ENCODE measurements at regions not wholly inside any gene's neighbourhood (a gene's known extent, or its start where the extent isn't known, plus 50 kb on each side); places are given as distances from the start of the nearest gene placed in this dataset.

GRCh38 chr13:74061926-74062595, 72.1 kb downstream of the KLF12 start:
- Histone ChIP-seq H3K4me1 (ENCODE audit: control insufficient read depth, insufficient read depth, low read length, poor library complexity, severe bottlenecking) (peaks cover 35% of the 10 kb centered on the region), H3K27ac (ENCODE audit: insufficient read depth, low read length, poor library complexity, severe bottlenecking) (peak overlapping the region; percentile 66), H3K9me3 (ENCODE audit: control insufficient read depth in 2 of 2, low read length in 2 of 2) (no peaks in the 10 kb centered on the region), H3K27me3 (ENCODE audit: control insufficient read depth, insufficient read depth, low read length) (no peaks in the 10 kb centered on the region), H3K4me3 (ENCODE audit: low read depth, low read length) (peak overlapping the region; percentile 73), H3K36me3 (ENCODE audit: control insufficient read depth, insufficient read depth, low read length) (no peaks in the 10 kb centered on the region)
- ATAC-seq (ENCODE audit: low read depth in 2 of 2) (peak; percentile 78 to 82), DNase-seq (peak in 2 of 3 donors; percentile 65 to 76)
- Mint-ChIP-seq H3K36me3 (peaks cover 7% of the 10 kb centered on the region), H3K9me3 (no peaks in the 10 kb centered on the region), H3K4me1 (peaks cover 34 to 84% (median 79%) of the 10 kb centered on the region in 4 donors), H3K27ac (peak overlapping the region; percentile 28 to 99 (median 85)), H3K4me3 (peak overlapping the region; percentile 51 to 85 (median 72)), H3K27me3 (no peaks in the 10 kb centered on the region)

GRCh38 chr13:74056801-74057542, 77.2 kb downstream of the KLF12 start:
- Mint-ChIP-seq H3K27me3 (no peaks in the 10 kb centered on the region), H3K27ac (peak overlapping the region in 1 of 3 donors; percentile 60), H3K4me1 (peaks cover 28 to 90% (median 73%) of the 10 kb centered on the region in 4 donors), H3K4me3 (peak overlapping the region in 1 of 4 donors; percentile 17), H3K36me3 (peaks cover 15% of the 10 kb centered on the region), H3K9me3 (no peaks in the 10 kb centered on the region)
- no peak for ATAC-seq (ENCODE audit: low read depth in 2 of 2)
- no peaks in the 10 kb centered on the region for H3K36me3 ChIP-seq (ENCODE audit: control insufficient read depth, insufficient read depth, low read length)
- no peak overlapping the region for H3K27ac ChIP-seq (ENCODE audit: insufficient read depth, low read length, poor library complexity, severe bottlenecking)
- no peak overlapping the region for H3K4me3 ChIP-seq (ENCODE audit: low read depth, low read length)
- DNase-seq = no peak
- H3K9me3 ChIP-seq (ENCODE audit: control insufficient read depth in 2 of 2, low read length in 2 of 2) = no peaks in the 10 kb centered on the region
- H3K27me3 ChIP-seq (ENCODE audit: control insufficient read depth, insufficient read depth, low read length) = no peaks in the 10 kb centered on the region
- H3K4me1 ChIP-seq (ENCODE audit: control insufficient read depth, insufficient read depth, low read length, poor library complexity, severe bottlenecking) = peaks cover 20% of the 10 kb centered on the region

- Histone ChIP-seq H3K27me3 (ENCODE audit: control insufficient read depth, insufficient read depth, low read length) (no peaks in the 10 kb centered on the region), H3K9me3 (ENCODE audit: control insufficient read depth in 2 of 2, low read length in 2 of 2) (no peaks in the 10 kb centered on the region), H3K27ac (ENCODE audit: insufficient read depth, low read length, poor library complexity, severe bottlenecking) (no peak overlapping the region), H3K4me3 (ENCODE audit: low read depth, low read length) (no peak overlapping the region), H3K4me1 (ENCODE audit: control insufficient read depth, insufficient read depth, low read length, poor library complexity, severe bottlenecking) (peaks cover 10% of the 10 kb centered on the region), H3K36me3 (ENCODE audit: control insufficient read depth, insufficient read depth, low read length) (peaks cover 2% of the 10 kb centered on the region)
- H3K27ac Mint-ChIP-seq = no peak overlapping the region
- no peak overlapping the region for H3K4me3 Mint-ChIP-seq
- peaks cover 45 to 94% (median 81%) of the 10 kb centered on the region in 4 donors for H3K4me1 Mint-ChIP-seq
- H3K36me3 Mint-ChIP-seq = peaks cover 25% of the 10 kb centered on the region
- H3K9me3 Mint-ChIP-seq = no peaks in the 10 kb centered on the region
- DNase-seq (no peak), ATAC-seq (ENCODE audit: low read depth in 2 of 2) (no peak)
- no peaks in the 10 kb centered on the region for H3K27me3 Mint-ChIP-seq
Observed at GRCh38 chr13:74052402-74052928, 81.7 kb downstream of the KLF12 start.

GRCh38 chr13:74048756-74049155, 85.4 kb downstream of the KLF12 start:
- Histone ChIP-seq H3K4me3 (ENCODE audit: low read depth, low read length) (no peak overlapping the region), H3K36me3 (ENCODE audit: control insufficient read depth, insufficient read depth, low read length) (peaks cover 2% of the 10 kb centered on the region), H3K4me1 (ENCODE audit: control insufficient read depth, insufficient read depth, low read length, poor library complexity, severe bottlenecking) (peaks cover 3% of the 10 kb centered on the region), H3K9me3 (ENCODE audit: control insufficient read depth in 2 of 2, low read length in 2 of 2) (no peaks in the 10 kb centered on the region), H3K27me3 (ENCODE audit: control insufficient read depth, insufficient read depth, low read length) (no peaks in the 10 kb centered on the region), H3K27ac (ENCODE audit: insufficient read depth, low read length, poor library complexity, severe bottlenecking) (no peak overlapping the region)
- Mint-ChIP-seq H3K4me1 (peaks cover 38 to 77% (median 59%) of the 10 kb centered on the region in 4 donors), H3K27me3 (no peaks in the 10 kb centered on the region), H3K9me3 (no peaks in the 10 kb centered on the region), H3K4me3 (no peak overlapping the region), H3K36me3 (peaks cover 38% of the 10 kb centered on the region), H3K27ac (no peak overlapping the region)
- ATAC-seq (ENCODE audit: low read depth in 2 of 2) = no peak
- DNase-seq = no peak

- Histone ChIP-seq H3K36me3 (ENCODE audit: control insufficient read depth, insufficient read depth, low read length) (peaks cover 2% of the 10 kb centered on the region), H3K4me1 (ENCODE audit: control insufficient read depth, insufficient read depth, low read length, poor library complexity, severe bottlenecking) (peaks cover 3% of the 10 kb centered on the region), H3K27me3 (ENCODE audit: control insufficient read depth, insufficient read depth, low read length) (no peaks in the 10 kb centered on the region), H3K4me3 (ENCODE audit: low read depth, low read length) (no peak overlapping the region), H3K27ac (ENCODE audit: insufficient read depth, low read length, poor library complexity, severe bottlenecking) (no peak overlapping the region), H3K9me3 (ENCODE audit: control insufficient read depth in 2 of 2, low read length in 2 of 2) (no peaks in the 10 kb centered on the region)
- Mint-ChIP-seq H3K4me3 (no peak overlapping the region), H3K27ac (peak overlapping the region in 1 of 3 donors; percentile 50), H3K27me3 (no peaks in the 10 kb centered on the region), H3K9me3 (no peaks in the 10 kb centered on the region), H3K36me3 (peaks cover 38% of the 10 kb centered on the region), H3K4me1 (peaks cover 32 to 78% (median 63%) of the 10 kb centered on the region in 4 donors)
- no peak for DNase-seq
- no peak for ATAC-seq (ENCODE audit: low read depth in 2 of 2)
Observed at GRCh38 chr13:74047931-74048600, 86.1 kb downstream of the KLF12 start.

- peaks cover 5% of the 10 kb centered on the region for H3K4me1 ChIP-seq (ENCODE audit: control insufficient read depth, insufficient read depth, low read length, poor library complexity, severe bottlenecking)
Observed at GRCh38 chr13:74046431-74046830, 87.8 kb downstream of the KLF12 start.

GRCh38 chr13:74045583-74045982, 88.6 kb downstream of the KLF12 start:
- no peaks in the 10 kb centered on the region for H3K27me3 Mint-ChIP-seq
- H3K4me3 Mint-ChIP-seq = no peak overlapping the region
- ATAC-seq (ENCODE audit: low read depth in 2 of 2) (no peak), DNase-seq (no peak)
- Histone ChIP-seq H3K4me3 (ENCODE audit: low read depth, low read length) (no peak overlapping the region), H3K4me1 (ENCODE audit: control insufficient read depth, insufficient read depth, low read length, poor library complexity, severe bottlenecking) (peaks cover 4% of the 10 kb centered on the region), H3K27me3 (ENCODE audit: control insufficient read depth, insufficient read depth, low read length) (no peaks in the 10 kb centered on the region), H3K36me3 (ENCODE audit: control insufficient read depth, insufficient read depth, low read length) (peaks cover 2% of the 10 kb centered on the region), H3K27ac (ENCODE audit: insufficient read depth, low read length, poor library complexity, severe bottlenecking) (no peak overlapping the region), H3K9me3 (ENCODE audit: control insufficient read depth in 2 of 2, low read length in 2 of 2) (no peaks in the 10 kb centered on the region)
- H3K27ac Mint-ChIP-seq = no peak overlapping the region
- H3K4me1 Mint-ChIP-seq = peaks cover 41 to 77% (median 63%) of the 10 kb centered on the region in 4 donors
- peaks cover 0 to 2% (median 0%) of the 10 kb centered on the region in 7 donors for H3K9me3 Mint-ChIP-seq
- H3K36me3 Mint-ChIP-seq = peaks cover 27% of the 10 kb centered on the region

More at GRCh38 chr13:74046431-74046830, 87.8 kb downstream of the KLF12 start:
- H3K36me3 Mint-ChIP-seq = peaks cover 30% of the 10 kb centered on the region
- no peak for DNase-seq
- Histone ChIP-seq H3K27ac (ENCODE audit: insufficient read depth, low read length, poor library complexity, severe bottlenecking) (no peak overlapping the region), H3K36me3 (ENCODE audit: control insufficient read depth, insufficient read depth, low read length) (peaks cover 2% of the 10 kb centered on the region), H3K4me3 (ENCODE audit: low read depth, low read length) (no peak overlapping the region), H3K9me3 (ENCODE audit: control insufficient read depth in 2 of 2, low read length in 2 of 2) (no peaks in the 10 kb centered on the region), H3K27me3 (ENCODE audit: control insufficient read depth, insufficient read depth, low read length) (no peaks in the 10 kb centered on the region)
- H3K4me3 Mint-ChIP-seq = no peak overlapping the region
- H3K27ac Mint-ChIP-seq = no peak overlapping the region
- H3K9me3 Mint-ChIP-seq = peaks cover 0 to 2% (median 0%) of the 10 kb centered on the region in 7 donors
- no peaks in the 10 kb centered on the region for H3K27me3 Mint-ChIP-seq
- ATAC-seq (ENCODE audit: low read depth in 2 of 2) = no peak
- peaks cover 41 to 78% (median 62%) of the 10 kb centered on the region in 4 donors for H3K4me1 Mint-ChIP-seq

Measured in CD4-positive, CD25-positive, alpha-beta regulatory T cell (primary cell).